HCT116 (cell line): ENCODE measurements at regions not wholly inside any gene's neighbourhood (a gene's known extent, or its start where the extent isn't known, plus 50 kb on each side); places are given as distances from the start of the nearest gene placed in this dataset.

ENCODE experiments used
- ATAC-seq: fragments of 200-7000 bp; cut with Tn5 transposase; 2 replicates; pipeline ENCODE4 v1.9.1; 2020; ENCODE audit warnings: mild to moderate bottlenecking, moderate library complexity
- BruUV-seq: library from RNA; stranded (reverse); fragments of 400-500 nt; replicated peaks from 2 replicates; lab custom pipeline; 2021; lab: Mats Ljungman, UMichigan
- CTCF ChIA-PET: fragments of 300-600 bp; sonication (Branson Sonifier 250); formaldehyde crosslinking; loops from one replicate; lab custom pipeline; 2021; ENCODE audit warnings: antibody characterized with exemption; lab: Charles Lee
- POLR2A ChIA-PET: fragments of 300-600, 350-600 bp; sonication (Branson Sonifier 250); formaldehyde crosslinking; loops from one replicate; lab custom pipeline; 2021; ENCODE audit warnings: antibody characterized with exemption; lab: Charles Lee
- RAD21 ChIA-PET, 2 experiments: fragments of 300-600 bp; sonication (Branson Sonifier 250); formaldehyde crosslinking; loops; one replicate each; lab custom pipeline; 2023; ENCODE audit warnings: low total read pairs in 2 of 2; ENCODE audit not compliant: uncharacterized antibody in 2 of 2, unreplicated experiment in 2 of 2, low non-redundant PET in 1 of 2; lab: Charles Lee
- DNase-seq: peaks from one replicate; pipeline ENCODE4 v3.0.0-alpha.2; 2010; ENCODE audit warnings: low read depth, low spot score
- H2AFZ ChIP-seq: fragments of 200-600 bp; shearing (Covaris generic), sonication (generic); 2 replicates; pipeline ENCODE4 v1.6.1; 2017; ENCODE audit warnings: low read depth, mixed run types, mixed read lengths, antibody characterized with exemption, low read length; ENCODE audit not compliant: poor library complexity, severe bottlenecking
- H3K27ac ChIP-seq: 2 replicates; pipeline ENCODE4 v1.5.1; 2012; ENCODE audit warnings: low read depth, low read length
- H3K27me3 ChIP-seq: fragments of 200-600 bp; sonication (generic); 2 replicates; pipeline ENCODE4 v1.6.1; 2016; ENCODE audit warnings: mixed run types, low read length, mixed read lengths; ENCODE audit not compliant: insufficient read depth
- H3K36me3 ChIP-seq, 2 experiments: fragments of 200-500 bp in 1 of 2; fragments of 200-600 bp in 1 of 2; sonication (Bioruptor generic) in 1 of 2; sonication (generic) in 1 of 2; 2 replicates each; pipeline versions ENCODE4 v1.5.1 to v1.6.1; 2014 to 2016; ENCODE audit warnings: low read length in 2 of 2, inconsistent platforms in 1 of 2, mixed read lengths in 1 of 2, mixed run types in 1 of 2; ENCODE audit not compliant: insufficient read depth in 2 of 2, control insufficient read depth in 1 of 2
- H3K4me1 ChIP-seq, 2 experiments: fragments of 200-600 bp in 1 of 2; sonication (generic) in 1 of 2; 2 replicates each; pipeline versions ENCODE4 v1.5.1 to v1.6.1; 2012 to 2017; ENCODE audit warnings: low read length in 2 of 2, inconsistent platforms in 1 of 2, mild to moderate bottlenecking in 1 of 2, mixed read lengths in 1 of 2, mixed run types in 1 of 2, moderate library complexity in 1 of 2; ENCODE audit not compliant: insufficient read depth in 2 of 2, control insufficient read depth in 1 of 2
- H3K4me2 ChIP-seq: fragments of 200-600 bp; sonication (generic); 2 replicates; pipeline ENCODE4 v1.6.1; 2017; ENCODE audit warnings: mixed run types, low read length, mixed read lengths
- H3K4me3 ChIP-seq, 2 experiments: fragments of 200-600 bp in 1 of 2; sonication (generic) in 1 of 2; replicated peaks in 1 of 2; 2 replicates each; pipeline ENCODE4 v1.5.1; 2011 to 2016; ENCODE audit warnings: low read length in 2 of 2, control low read depth in 1 of 2, low read depth in 1 of 2, mild to moderate bottlenecking in 1 of 2, mixed read lengths in 1 of 2, mixed run types in 1 of 2
- H3K79me2 ChIP-seq: fragments of 200-600 bp; sonication (generic); 2 replicates; pipeline ENCODE4 v1.6.1; 2017; ENCODE audit warnings: mild to moderate bottlenecking, mixed run types, low read length, moderate library complexity, mixed read lengths; ENCODE audit not compliant: insufficient read depth
- H3K9ac ChIP-seq: fragments of 200-600 bp; sonication (generic); 2 replicates; pipeline ENCODE4 v1.6.1; 2016; ENCODE audit warnings: low read length, mixed read lengths
- H3K9me2 ChIP-seq: fragments of 200-600 bp; sonication (generic), shearing (Covaris generic); 2 replicates; pipeline ENCODE4 v1.6.1; 2017; ENCODE audit warnings: mixed run types, mild to moderate bottlenecking, moderate library complexity; ENCODE audit not compliant: insufficient read depth
- H3K9me3 ChIP-seq, 2 experiments: fragments of 200-500 bp in 1 of 2; fragments of 200-600 bp in 1 of 2; sonication (Bioruptor generic) in 1 of 2; sonication (generic) in 1 of 2; 2 replicates each; pipeline ENCODE4 v1.6.1; 2014 to 2017; ENCODE audit warnings: low read length in 2 of 2, mixed read lengths in 2 of 2, inconsistent platforms in 1 of 2, low read depth in 1 of 2, mild to moderate bottlenecking in 1 of 2, mixed run types in 1 of 2, moderate library complexity in 1 of 2; ENCODE audit not compliant: control insufficient read depth in 1 of 2, insufficient read depth in 1 of 2
- H4K20me1 ChIP-seq: fragments of 200-600 bp; sonication (generic), shearing (Covaris generic); 2 replicates; pipeline ENCODE4 v1.6.1; 2017; ENCODE audit warnings: mixed run types, mild to moderate bottlenecking, moderate library complexity; ENCODE audit not compliant: insufficient read depth
- CBX3 ChIP-seq: IDR thresholded peaks from 2 replicates; pipeline ENCODE4 v1.6.1; 2012; ENCODE audit warnings: low read depth
- EGR1 ChIP-seq: IDR thresholded peaks from 2 replicates; pipeline ENCODE4 v1.6.1; 2012; ENCODE audit warnings: low read depth
- ELF1 ChIP-seq: IDR thresholded peaks from 2 replicates; pipeline ENCODE4 v1.6.1; 2012; ENCODE audit warnings: low read depth, borderline replicate concordance
- EZH2 ChIP-seq: fragments of 200-600 bp; sonication (generic); IDR thresholded peaks from 2 replicates; pipeline ENCODE4 v1.6.1; 2017; ENCODE audit warnings: antibody characterized with exemption, mixed run types
- EZH2phosphoT487 ChIP-seq: fragments of 200-600 bp; IDR thresholded peaks from 2 replicates; pipeline ENCODE4 v1.6.1; 2018; ENCODE audit warnings: antibody characterized with exemption, borderline replicate concordance
- FOSL1 ChIP-seq: IDR thresholded peaks from 2 replicates; pipeline ENCODE4 v1.6.1; 2012; ENCODE audit warnings: low read depth
- JUND ChIP-seq: IDR thresholded peaks from 2 replicates; pipeline ENCODE4 v1.6.1; 2012
- POLR2A ChIP-seq: IDR thresholded peaks from 2 replicates; pipeline ENCODE4 v1.7.0; 2011; ENCODE audit warnings: borderline replicate concordance; ENCODE audit not compliant: insufficient read depth, insufficient read length; ENCODE audit errors: extremely low read depth
- POLR2AphosphoS5 ChIP-seq: IDR thresholded peaks from 2 replicates; pipeline ENCODE4 v1.6.1; 2011; ENCODE audit warnings: mild to moderate bottlenecking, low read depth, low read length, moderate library complexity
- RAD21 ChIP-seq: IDR thresholded peaks from 2 replicates; pipeline ENCODE4 v1.6.1; 2012; ENCODE audit warnings: low read depth, mild to moderate bottlenecking
- SP1 ChIP-seq: IDR thresholded peaks from 2 replicates; pipeline ENCODE4 v1.6.1; 2012; ENCODE audit warnings: low read depth
- SRF ChIP-seq: IDR thresholded peaks from 2 replicates; pipeline ENCODE4 v1.6.1; 2012; ENCODE audit warnings: low read depth
- TCF7L2 ChIP-seq: IDR thresholded peaks from 2 replicates; pipeline ENCODE4 v1.7.0; 2011; ENCODE audit warnings: borderline replicate concordance, inconsistent platforms; ENCODE audit not compliant: insufficient read depth, insufficient read length; ENCODE audit errors: extremely low read depth
- YY1 ChIP-seq: IDR thresholded peaks from 2 replicates; pipeline ENCODE4 v1.6.1; 2011; ENCODE audit warnings: low read length, low read depth, moderate library complexity, mild to moderate bottlenecking; ENCODE audit not compliant: insufficient replicate concordance; ENCODE audit errors: extremely low read depth
- ZFX ChIP-seq: fragments of 450-650 bp; IDR thresholded peaks from 2 replicates; pipeline ENCODE4 v1.6.1; 2017
- ZNF274 ChIP-seq: fragments of 200-500 bp; sonication (Bioruptor generic); IDR thresholded peaks from 2 replicates; pipeline ENCODE4 v1.6.1; 2014; ENCODE audit warnings: mild to moderate bottlenecking, low read depth, low read length, inconsistent platforms
- intact Hi-C: fragments of 100-400 bp; cut with micrococcal nuclease; formaldehyde crosslinking; loops from 2 replicates; pipeline ENCODE4 v1.10.0; 2022
- TF ChIP-seq, protein P1 (sequence below): IDR thresholded peaks from 2 replicates; pipeline ENCODE4 v1.6.1; 2012; ENCODE audit warnings: low read depth
- TF ChIP-seq, protein P2 (sequence below): IDR thresholded peaks from 2 replicates; pipeline ENCODE4 v1.6.1; 2011; ENCODE audit warnings: mild to moderate bottlenecking, low read length, moderate library complexity; ENCODE audit not compliant: insufficient replicate concordance; ENCODE audit errors: extremely low read depth
- TF ChIP-seq, protein P3 (sequence below), 3 experiments: fragments of 200-600 bp in 1 of 3; sonication (generic) in 1 of 3; IDR thresholded peaks in 2 of 3; conservative IDR thresholded peaks in 1 of 3; 2 replicates each; pipeline ENCODE4 v1.5.1; 2012 to 2017; ENCODE audit warnings: low read depth in 2 of 3, low read length in 2 of 3, antibody characterized with exemption in 1 of 3, borderline replicate concordance in 1 of 3, control low read depth in 1 of 3, mild to moderate bottlenecking in 1 of 3, mixed read lengths in 1 of 3, mixed run types in 1 of 3, moderate library complexity in 1 of 3; ENCODE audit not compliant: insufficient read depth in 1 of 3
- TF ChIP-seq, protein P4 (sequence below): IDR thresholded peaks from 2 replicates; pipeline ENCODE4 v1.6.1; 2012

DNA sequence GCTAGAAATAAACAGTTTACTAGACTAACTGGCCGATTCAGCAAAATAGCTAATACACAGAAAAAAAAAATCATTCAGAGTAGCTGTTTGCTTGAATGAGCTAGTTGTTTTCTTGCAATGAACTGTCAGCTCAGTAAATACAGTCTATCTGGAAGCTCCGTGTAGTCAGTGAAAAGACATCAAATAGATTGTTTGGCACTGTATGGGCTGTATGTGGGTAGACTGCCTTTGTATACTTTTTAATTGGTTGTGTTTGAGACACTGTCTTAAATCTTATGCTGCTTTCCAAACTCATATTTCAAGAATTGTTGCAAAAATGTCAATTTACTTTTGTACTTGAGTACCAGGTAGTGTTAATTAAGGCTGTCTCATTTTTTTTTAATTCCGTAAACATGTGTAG lies 61.6 kb upstream of the GPR174 start:
- H4K20me1 ChIP-seq = no peaks in the 10 kb centered on the region
- no peak for DNase-seq
- TF ChIP-seq ZFX = no peak
- TF ChIP-seq ZNF274 = no peak
- TF ChIP-seq ELF1 = no peak
- TF ChIP-seq, protein P1, sequence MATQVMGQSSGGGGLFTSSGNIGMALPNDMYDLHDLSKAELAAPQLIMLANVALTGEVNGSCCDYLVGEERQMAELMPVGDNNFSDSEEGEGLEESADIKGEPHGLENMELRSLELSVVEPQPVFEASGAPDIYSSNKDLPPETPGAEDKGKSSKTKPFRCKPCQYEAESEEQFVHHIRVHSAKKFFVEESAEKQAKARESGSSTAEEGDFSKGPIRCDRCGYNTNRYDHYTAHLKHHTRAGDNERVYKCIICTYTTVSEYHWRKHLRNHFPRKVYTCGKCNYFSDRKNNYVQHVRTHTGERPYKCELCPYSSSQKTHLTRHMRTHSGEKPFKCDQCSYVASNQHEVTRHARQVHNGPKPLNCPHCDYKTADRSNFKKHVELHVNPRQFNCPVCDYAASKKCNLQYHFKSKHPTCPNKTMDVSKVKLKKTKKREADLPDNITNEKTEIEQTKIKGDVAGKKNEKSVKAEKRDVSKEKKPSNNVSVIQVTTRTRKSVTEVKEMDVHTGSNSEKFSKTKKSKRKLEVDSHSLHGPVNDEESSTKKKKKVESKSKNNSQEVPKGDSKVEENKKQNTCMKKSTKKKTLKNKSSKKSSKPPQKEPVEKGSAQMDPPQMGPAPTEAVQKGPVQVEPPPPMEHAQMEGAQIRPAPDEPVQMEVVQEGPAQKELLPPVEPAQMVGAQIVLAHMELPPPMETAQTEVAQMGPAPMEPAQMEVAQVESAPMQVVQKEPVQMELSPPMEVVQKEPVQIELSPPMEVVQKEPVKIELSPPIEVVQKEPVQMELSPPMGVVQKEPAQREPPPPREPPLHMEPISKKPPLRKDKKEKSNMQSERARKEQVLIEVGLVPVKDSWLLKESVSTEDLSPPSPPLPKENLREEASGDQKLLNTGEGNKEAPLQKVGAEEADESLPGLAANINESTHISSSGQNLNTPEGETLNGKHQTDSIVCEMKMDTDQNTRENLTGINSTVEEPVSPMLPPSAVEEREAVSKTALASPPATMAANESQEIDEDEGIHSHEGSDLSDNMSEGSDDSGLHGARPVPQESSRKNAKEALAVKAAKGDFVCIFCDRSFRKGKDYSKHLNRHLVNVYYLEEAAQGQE = no peak
- TF ChIP-seq EZH2phosphoT487 = no peak
- TF ChIP-seq EZH2 = no peak
- no peak for TF ChIP-seq POLR2A
- TF ChIP-seq FOSL1 = no peak
- no peak for TF ChIP-seq CBX3
- TF ChIP-seq, protein P2, sequence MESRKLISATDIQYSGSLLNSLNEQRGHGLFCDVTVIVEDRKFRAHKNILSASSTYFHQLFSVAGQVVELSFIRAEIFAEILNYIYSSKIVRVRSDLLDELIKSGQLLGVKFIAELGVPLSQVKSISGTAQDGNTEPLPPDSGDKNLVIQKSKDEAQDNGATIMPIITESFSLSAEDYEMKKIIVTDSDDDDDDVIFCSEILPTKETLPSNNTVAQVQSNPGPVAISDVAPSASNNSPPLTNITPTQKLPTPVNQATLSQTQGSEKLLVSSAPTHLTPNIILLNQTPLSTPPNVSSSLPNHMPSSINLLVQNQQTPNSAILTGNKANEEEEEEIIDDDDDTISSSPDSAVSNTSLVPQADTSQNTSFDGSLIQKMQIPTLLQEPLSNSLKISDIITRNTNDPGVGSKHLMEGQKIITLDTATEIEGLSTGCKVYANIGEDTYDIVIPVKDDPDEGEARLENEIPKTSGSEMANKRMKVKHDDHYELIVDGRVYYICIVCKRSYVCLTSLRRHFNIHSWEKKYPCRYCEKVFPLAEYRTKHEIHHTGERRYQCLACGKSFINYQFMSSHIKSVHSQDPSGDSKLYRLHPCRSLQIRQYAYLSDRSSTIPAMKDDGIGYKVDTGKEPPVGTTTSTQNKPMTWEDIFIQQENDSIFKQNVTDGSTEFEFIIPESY = no peak
- TF ChIP-seq SRF = no peak
- TF ChIP-seq, protein P3, sequence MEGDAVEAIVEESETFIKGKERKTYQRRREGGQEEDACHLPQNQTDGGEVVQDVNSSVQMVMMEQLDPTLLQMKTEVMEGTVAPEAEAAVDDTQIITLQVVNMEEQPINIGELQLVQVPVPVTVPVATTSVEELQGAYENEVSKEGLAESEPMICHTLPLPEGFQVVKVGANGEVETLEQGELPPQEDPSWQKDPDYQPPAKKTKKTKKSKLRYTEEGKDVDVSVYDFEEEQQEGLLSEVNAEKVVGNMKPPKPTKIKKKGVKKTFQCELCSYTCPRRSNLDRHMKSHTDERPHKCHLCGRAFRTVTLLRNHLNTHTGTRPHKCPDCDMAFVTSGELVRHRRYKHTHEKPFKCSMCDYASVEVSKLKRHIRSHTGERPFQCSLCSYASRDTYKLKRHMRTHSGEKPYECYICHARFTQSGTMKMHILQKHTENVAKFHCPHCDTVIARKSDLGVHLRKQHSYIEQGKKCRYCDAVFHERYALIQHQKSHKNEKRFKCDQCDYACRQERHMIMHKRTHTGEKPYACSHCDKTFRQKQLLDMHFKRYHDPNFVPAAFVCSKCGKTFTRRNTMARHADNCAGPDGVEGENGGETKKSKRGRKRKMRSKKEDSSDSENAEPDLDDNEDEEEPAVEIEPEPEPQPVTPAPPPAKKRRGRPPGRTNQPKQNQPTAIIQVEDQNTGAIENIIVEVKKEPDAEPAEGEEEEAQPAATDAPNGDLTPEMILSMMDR (IDR thresholded peaks at IDR 0.05 in 2 of 3, conservative IDR thresholded peaks at IDR 0.05 in 1 of 3; ENCODE audit: borderline replicate concordance in 1 of 3, insufficient read depth in 1 of 3, low read depth in 2 of 3, low read length in 2 of 3) = no peak
- no peak for TF ChIP-seq EGR1
- TF ChIP-seq, protein P4, sequence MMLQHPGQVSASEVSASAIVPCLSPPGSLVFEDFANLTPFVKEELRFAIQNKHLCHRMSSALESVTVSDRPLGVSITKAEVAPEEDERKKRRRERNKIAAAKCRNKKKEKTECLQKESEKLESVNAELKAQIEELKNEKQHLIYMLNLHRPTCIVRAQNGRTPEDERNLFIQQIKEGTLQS = no peak
- no peak for TF ChIP-seq JUND
- TF ChIP-seq YY1 = no peak
- TF ChIP-seq SP1 = no peak
- no peak for TF ChIP-seq POLR2AphosphoS5
- TF ChIP-seq TCF7L2 = no peak
- TF ChIP-seq RAD21 = no peak
- no peak overlapping the region for H2AFZ ChIP-seq
- no TSS peak for BruUV-seq
- H3K4me1 ChIP-seq = no peaks in the 10 kb centered on the region
- no peaks in the 10 kb centered on the region for H3K9me3 ChIP-seq
- intact Hi-C loops = loop anchor here (5.0 kb wide), 1 partner anchor 961 kb away; no protein-coding TSS in a partner anchor
- no peak overlapping the region for H3K4me2 ChIP-seq
- no peak overlapping the region for H3K9ac ChIP-seq
- ATAC-seq = no peak
- ChIA-PET POLR2A (no interaction called here), RAD21 (no interaction called here), CTCF (no interaction called here)
- H3K27ac ChIP-seq = no peak overlapping the region
- no peaks in the 10 kb centered on the region for H3K36me3 ChIP-seq
- H3K27me3 ChIP-seq = no peaks in the 10 kb centered on the region
- H3K79me2 ChIP-seq = no peaks in the 10 kb centered on the region
- no peaks in the 10 kb centered on the region for H3K9me2 ChIP-seq
- H3K4me3 ChIP-seq = no peak overlapping the region
